Peyer's patch (tissue), 4 donors: ENCODE measurements at regions not wholly inside any gene's neighbourhood (a gene's known extent, or its start where the extent isn't known, plus 50 kb on each side); places are given as distances from the start of the nearest gene placed in this dataset.

ENCODE experiments used
- DNase-seq, 3 donors: peaks; one replicate each; pipeline ENCODE4 v3.0.0-alpha.2; 2017 to 2019
- H3K27ac ChIP-seq, 4 donors: fragments of 200-600 bp; sonication (generic); one replicate each; pipeline ENCODE4 v1.5.1; 2016 to 2019
- H3K27me3 ChIP-seq, 2 donors: fragments of 200-600 bp; sonication (generic); one replicate each; pipeline ENCODE4 v1.5.1; 2019
- H3K36me3 ChIP-seq, 3 donors: fragments of 200-600 bp; sonication (generic); one replicate each; pipeline ENCODE4 v1.5.1; 2016 to 2019
- H3K4me1 ChIP-seq, 4 donors: fragments of 200-600 bp; sonication (generic); one replicate each; pipeline ENCODE4 v1.5.1; 2016 to 2019
- H3K4me3 ChIP-seq, 4 donors: fragments of 200-600 bp; sonication (generic); 1 replicate in 3 of 4; 2 replicates in 1 of 4; pipeline ENCODE4 v1.5.1; 2016 to 2019; ENCODE audit warnings: mild to moderate bottlenecking in 1 of 4
- H3K9me3 ChIP-seq, 4 donors: fragments of 200-600 bp; sonication (generic); one replicate each; pipeline ENCODE4 v1.5.1; 2016 to 2019; ENCODE audit warnings: mild to moderate bottlenecking in 1 of 4
- CTCF ChIP-seq, 6 experiments: fragments of 450-650 bp in 4 of 6; fragments of 200-600 bp in 2 of 6; sonication (generic) in 1 of 6; IDR thresholded peaks; one replicate each; pipeline ENCODE4 v1.5.1; 2017 to 2019; ENCODE audit warnings: antibody characterized with exemption in 6 of 6, mild to moderate bottlenecking in 3 of 6, moderate library complexity in 1 of 6
- POLR2A ChIP-seq, 2 donors: fragments of 450-650 bp; IDR thresholded peaks; one replicate each; pipeline ENCODE4 v1.5.1; 2017; ENCODE audit warnings: antibody characterized with exemption in 2 of 2, mild to moderate bottlenecking in 2 of 2, moderate library complexity in 2 of 2

DNA sequence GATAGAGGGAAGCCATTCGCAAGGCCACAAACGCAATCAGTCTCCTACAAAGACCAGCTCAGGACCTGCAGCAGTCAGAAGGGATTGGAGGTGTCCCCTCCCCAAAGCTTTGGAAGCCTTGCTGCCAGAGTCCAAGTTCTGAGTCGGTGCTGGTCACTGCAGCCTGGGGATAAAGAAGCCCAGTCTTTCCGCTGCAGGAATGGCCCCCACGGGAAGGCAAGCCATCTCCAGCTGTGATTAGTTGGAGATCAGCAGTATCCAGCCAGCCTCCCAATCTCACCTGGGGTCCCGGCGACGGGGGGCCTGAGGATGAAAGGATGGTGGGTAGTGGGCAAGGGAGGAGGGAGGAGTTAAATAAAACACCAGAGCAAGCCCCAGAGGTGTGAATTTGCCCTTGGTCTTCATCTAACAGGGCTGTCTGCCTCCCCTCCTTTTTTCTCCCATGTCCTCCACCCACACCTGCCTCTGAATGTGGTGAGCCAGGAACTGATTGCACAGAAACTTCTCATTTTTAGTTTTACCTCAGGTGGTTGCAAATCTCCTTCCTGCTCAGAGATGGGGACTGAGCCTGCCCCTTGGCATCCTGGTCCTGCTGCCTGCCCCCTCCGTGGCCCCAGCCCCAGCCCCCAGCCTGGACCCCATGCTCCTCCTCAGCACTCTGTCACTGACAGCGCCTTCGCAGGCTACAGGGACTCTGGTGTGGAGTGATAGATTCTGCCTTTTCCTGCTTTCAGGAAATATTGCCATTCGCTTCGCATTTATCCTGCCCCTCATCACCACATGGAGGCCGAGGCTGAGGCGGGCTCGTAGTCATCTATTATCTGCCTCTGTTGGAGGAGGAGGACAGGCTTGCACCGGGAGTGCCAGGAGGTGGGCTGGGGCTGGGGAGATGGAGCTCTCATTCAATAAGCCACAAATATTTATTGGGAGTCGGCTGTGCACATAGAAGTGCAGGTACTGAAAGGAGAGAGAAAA, 262.9 kb upstream of the SDK2 start:
- Histone ChIP-seq H3K27me3 (peaks cover 0 to 7% of the 10 kb centered on the region in 2 donors), H3K36me3 (no peaks in the 10 kb centered on the region), H3K4me1 (peaks cover 0 to 7% (median 0%) of the 10 kb centered on the region in 4 donors), H3K4me3 (no peak overlapping the region), H3K9me3 (no peaks in the 10 kb centered on the region), H3K27ac (no peak overlapping the region)
- no peak for DNase-seq
- TF ChIP-seq POLR2A (IDR thresholded peaks at IDR 0.05) (no peak), CTCF (IDR thresholded peaks at IDR 0.05) (no peak)

DNA sequence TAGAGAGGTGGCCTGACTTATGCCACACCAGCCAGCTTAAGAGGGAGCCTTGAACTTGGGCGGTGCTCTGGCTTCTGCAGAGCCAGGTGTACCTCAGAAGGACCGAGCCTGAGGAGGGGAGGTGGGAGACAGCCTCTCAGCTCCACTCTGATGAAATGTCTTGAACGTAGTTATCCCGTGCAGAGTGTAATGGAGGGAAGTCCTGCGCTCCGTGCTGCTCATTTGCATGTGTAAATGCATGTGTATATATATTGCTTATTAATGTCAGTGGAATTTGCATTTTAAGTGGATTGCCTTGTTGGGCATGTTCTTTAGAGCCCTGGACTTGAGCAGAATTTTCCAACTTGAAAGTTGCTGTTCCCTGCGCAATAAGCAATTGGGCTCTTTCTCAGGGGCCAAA, 264.9 kb upstream of the SDK2 start:
- Histone ChIP-seq H3K4me1 (no peaks in the 10 kb centered on the region), H3K27ac (no peak overlapping the region), H3K36me3 (no peaks in the 10 kb centered on the region), H3K4me3 (no peak overlapping the region), H3K9me3 (no peaks in the 10 kb centered on the region), H3K27me3 (no peaks in the 10 kb centered on the region)
- no peak for TF ChIP-seq CTCF (IDR thresholded peaks at IDR 0.05)
- no peak for TF ChIP-seq POLR2A (IDR thresholded peaks at IDR 0.05)
- no peak for DNase-seq

DNA sequence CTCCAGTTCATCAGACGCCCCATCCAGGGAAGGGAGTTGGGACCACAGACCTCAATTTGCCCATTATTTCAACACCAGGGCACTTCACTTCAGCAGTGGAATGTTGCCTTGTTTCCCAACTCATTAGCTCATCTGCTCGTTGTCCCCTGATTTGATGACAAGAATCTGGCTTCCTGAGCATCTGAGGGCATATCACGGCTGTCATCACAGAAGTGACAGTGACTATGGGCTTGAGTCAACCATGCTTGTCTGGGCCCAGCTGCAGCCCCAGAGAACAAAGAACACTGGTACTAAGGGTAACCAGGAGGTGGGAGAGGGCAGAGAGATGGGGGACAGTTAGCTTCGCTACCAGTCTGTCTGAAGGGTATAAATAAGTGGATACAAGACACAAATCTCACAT, 266.0 kb upstream of the SDK2 start:
- Histone ChIP-seq H3K27ac (no peak overlapping the region), H3K4me1 (no peaks in the 10 kb centered on the region), H3K36me3 (no peaks in the 10 kb centered on the region), H3K27me3 (no peaks in the 10 kb centered on the region), H3K4me3 (no peak overlapping the region), H3K9me3 (peaks cover 0 to 3% (median 0%) of the 10 kb centered on the region in 4 donors)
- TF ChIP-seq POLR2A (IDR thresholded peaks at IDR 0.05), result no peak
- no peak for TF ChIP-seq CTCF (IDR thresholded peaks at IDR 0.05)
- DNase-seq, result no peak

GRCh38 chr17:73910821-73911515, 266.7 kb upstream of the SDK2 start:
- H3K36me3 ChIP-seq, result no peaks in the 10 kb centered on the region
- H3K4me3 ChIP-seq, result no peak overlapping the region
- no peaks in the 10 kb centered on the region for H3K27me3 ChIP-seq
- no peaks in the 10 kb centered on the region for H3K4me1 ChIP-seq
- H3K9me3 ChIP-seq, result peaks cover 0 to 3% (median 0%) of the 10 kb centered on the region in 4 donors
- H3K27ac ChIP-seq, result no peak overlapping the region
- no peak for DNase-seq
- TF ChIP-seq CTCF (IDR thresholded peaks at IDR 0.05), result no peak
- TF ChIP-seq POLR2A (IDR thresholded peaks at IDR 0.05), result no peak

DNA sequence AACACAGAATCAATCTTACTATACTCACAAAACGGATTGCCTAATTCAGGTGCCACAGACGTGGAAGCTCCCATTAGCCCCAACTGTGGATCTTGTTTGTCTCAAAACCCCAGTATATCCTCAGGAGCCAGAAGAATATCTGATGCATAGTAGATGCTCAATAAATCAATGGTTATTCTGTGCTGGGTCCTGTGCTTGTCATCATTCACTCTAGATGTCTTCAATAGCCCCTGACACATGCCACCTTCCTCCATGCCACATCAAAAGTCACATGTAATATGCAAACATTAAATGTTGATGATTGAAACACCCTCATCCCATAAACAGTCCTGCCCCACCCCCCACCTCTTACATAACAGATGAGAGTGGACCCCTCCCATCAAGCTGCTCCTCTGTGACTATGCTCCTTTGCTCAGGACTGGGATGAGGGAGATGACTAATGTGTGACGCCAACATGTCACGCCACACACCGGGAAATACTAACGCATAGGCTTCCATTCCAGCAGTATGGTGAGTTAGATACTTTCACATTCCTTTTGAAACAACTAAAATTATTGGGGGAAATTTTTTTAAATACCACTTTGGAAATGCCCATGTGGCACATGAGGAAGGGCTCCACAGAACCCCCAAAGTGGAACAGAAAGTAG, 267.6 kb upstream of the SDK2 start:
- no peak for DNase-seq
- H3K27me3 ChIP-seq, result no peaks in the 10 kb centered on the region
- no peak overlapping the region for H3K27ac ChIP-seq
- no peaks in the 10 kb centered on the region for H3K4me1 ChIP-seq
- H3K4me3 ChIP-seq, result no peak overlapping the region
- H3K36me3 ChIP-seq, result no peaks in the 10 kb centered on the region
- TF ChIP-seq CTCF (IDR thresholded peaks at IDR 0.05), result no peak
- TF ChIP-seq POLR2A (IDR thresholded peaks at IDR 0.05), result no peak
- H3K9me3 ChIP-seq, result peaks cover 0 to 3% (median 0%) of the 10 kb centered on the region in 4 donors
